ENCODE measurements at regions not wholly inside any gene's neighbourhood (a gene's known extent, or its start where the extent isn't known, plus 50 kb on each side); places are given as distances from the start of the nearest gene placed in this dataset.

GRCh38 chr9:107390279-107390678, 99.3 kb downstream of the KLF4 start:
- no peak for TF ChIP-seq EZH2 (IDR thresholded peaks at IDR 0.05; ENCODE audit: borderline replicate concordance, low read depth, low read length, poor library complexity, severe bottlenecking)
- TF ChIP-seq CTCF (conservative IDR thresholded peaks at IDR 0.05; ENCODE audit: low read depth, low read length) = no peak
- no TSS peak for BruUV-seq (replicated peaks)
- Histone ChIP-seq H3K4me1 (ENCODE audit: insufficient read depth, low read length, poor library complexity, severe bottlenecking) (no peaks in the 10 kb centered on the region), H3K4me3 (ENCODE audit: low read depth, low read length, poor library complexity, severe bottlenecking) (no peak overlapping the region), H3K27me3 (replicated peaks; ENCODE audit: insufficient read depth, low read depth, low read length, poor library complexity) (no peaks in the 10 kb centered on the region), H3K27ac (ENCODE audit: low read depth, low read length, poor library complexity, severe bottlenecking) (no peak overlapping the region), H3K9me3 (ENCODE audit: low read depth, low read length, poor library complexity, severe bottlenecking) (no peaks in the 10 kb centered on the region), H3K36me3 (ENCODE audit: insufficient read depth, low read length, poor library complexity, severe bottlenecking) (no peaks in the 10 kb centered on the region)
- DNase-seq (ENCODE audit: low spot score) = no peak
- intact Hi-C loops (cut with micrococcal nuclease; ENCODE audit: unreplicated experiment) = no loop called here
- ChIA-PET POLR2A (ENCODE audit: low non-redundant PET) (no interaction called here), CTCF (no interaction called here)

- H3K9me3 ChIP-seq (ENCODE audit: low read depth, low read length, poor library complexity, severe bottlenecking) = no peaks in the 10 kb centered on the region
- intact Hi-C loops (cut with micrococcal nuclease; ENCODE audit: unreplicated experiment) = no loop called here
- no peak overlapping the region for H3K4me3 ChIP-seq (ENCODE audit: low read depth, low read length, poor library complexity, severe bottlenecking)
- POLR2A ChIA-PET (ENCODE audit: low non-redundant PET) = no interaction called here
- no peaks in the 10 kb centered on the region for H3K4me1 ChIP-seq (ENCODE audit: insufficient read depth, low read length, poor library complexity, severe bottlenecking)
- TF ChIP-seq EZH2 (IDR thresholded peaks at IDR 0.05; ENCODE audit: borderline replicate concordance, low read depth, low read length, poor library complexity, severe bottlenecking) (no peak), CTCF (conservative IDR thresholded peaks at IDR 0.05; ENCODE audit: low read depth, low read length) (no peak)
- no peaks in the 10 kb centered on the region for H3K36me3 ChIP-seq (ENCODE audit: insufficient read depth, low read length, poor library complexity, severe bottlenecking)
- no TSS peak for BruUV-seq (replicated peaks)
- CTCF ChIA-PET = no interaction called here
- H3K27me3 ChIP-seq (replicated peaks; ENCODE audit: insufficient read depth, low read depth, low read length, poor library complexity) = no peaks in the 10 kb centered on the region
- DNase-seq (ENCODE audit: low spot score) = no peak
- no peak overlapping the region for H3K27ac ChIP-seq (ENCODE audit: low read depth, low read length, poor library complexity, severe bottlenecking)
Observed at GRCh38 chr9:107389617-107390071, 99.9 kb downstream of the KLF4 start.

GRCh38 chr9:107388890-107389289, 100.7 kb downstream of the KLF4 start:
- Histone ChIP-seq H3K27me3 (replicated peaks; ENCODE audit: insufficient read depth, low read depth, low read length, poor library complexity) (no peaks in the 10 kb centered on the region), H3K36me3 (ENCODE audit: insufficient read depth, low read length, poor library complexity, severe bottlenecking) (no peaks in the 10 kb centered on the region), H3K4me1 (ENCODE audit: insufficient read depth, low read length, poor library complexity, severe bottlenecking) (no peaks in the 10 kb centered on the region), H3K27ac (ENCODE audit: low read depth, low read length, poor library complexity, severe bottlenecking) (no peak overlapping the region), H3K9me3 (ENCODE audit: low read depth, low read length, poor library complexity, severe bottlenecking) (no peaks in the 10 kb centered on the region), H3K4me3 (ENCODE audit: low read depth, low read length, poor library complexity, severe bottlenecking) (no peak overlapping the region)
- CTCF ChIA-PET = no interaction called here
- TF ChIP-seq EZH2 (IDR thresholded peaks at IDR 0.05; ENCODE audit: borderline replicate concordance, low read depth, low read length, poor library complexity, severe bottlenecking) (no peak), CTCF (conservative IDR thresholded peaks at IDR 0.05; ENCODE audit: low read depth, low read length) (no peak)
- POLR2A ChIA-PET (ENCODE audit: low non-redundant PET) = no interaction called here
- intact Hi-C loops (cut with micrococcal nuclease; ENCODE audit: unreplicated experiment) = no loop called here
- BruUV-seq (replicated peaks) = no TSS peak
- no peak for DNase-seq (ENCODE audit: low spot score)
